ENCODE measurements at regions not wholly inside any gene's neighbourhood (a gene's known extent, or its start where the extent isn't known, plus 50 kb on each side); places are given as distances from the start of the nearest gene placed in this dataset.
"Not testable (repeated sequence)": the region's sequence is repeated elsewhere in the genome, so short reads cannot be mapped to it uniquely, and the experiment has no call there.

DNA sequence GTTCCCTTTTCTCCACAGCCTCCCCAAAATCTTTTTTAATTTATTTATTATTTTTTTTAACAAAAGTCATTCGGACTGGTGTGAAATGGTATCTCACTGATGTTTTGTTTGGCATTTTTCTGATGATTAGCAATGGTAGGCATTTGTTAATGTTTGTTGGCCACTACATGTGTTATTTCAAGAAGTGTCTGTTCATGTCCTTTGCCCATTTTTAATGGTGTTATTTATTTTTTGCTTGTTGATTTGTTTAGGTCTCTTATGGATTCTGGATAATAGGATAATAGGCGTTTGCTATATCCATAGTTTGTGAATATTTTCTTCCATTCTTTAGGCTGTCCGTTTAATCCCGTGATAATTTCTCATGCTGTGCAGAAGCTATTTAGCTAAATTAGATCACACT lies 596.5 kb upstream of the DEFB115 start:
- TF ChIP-seq, protein P1, sequence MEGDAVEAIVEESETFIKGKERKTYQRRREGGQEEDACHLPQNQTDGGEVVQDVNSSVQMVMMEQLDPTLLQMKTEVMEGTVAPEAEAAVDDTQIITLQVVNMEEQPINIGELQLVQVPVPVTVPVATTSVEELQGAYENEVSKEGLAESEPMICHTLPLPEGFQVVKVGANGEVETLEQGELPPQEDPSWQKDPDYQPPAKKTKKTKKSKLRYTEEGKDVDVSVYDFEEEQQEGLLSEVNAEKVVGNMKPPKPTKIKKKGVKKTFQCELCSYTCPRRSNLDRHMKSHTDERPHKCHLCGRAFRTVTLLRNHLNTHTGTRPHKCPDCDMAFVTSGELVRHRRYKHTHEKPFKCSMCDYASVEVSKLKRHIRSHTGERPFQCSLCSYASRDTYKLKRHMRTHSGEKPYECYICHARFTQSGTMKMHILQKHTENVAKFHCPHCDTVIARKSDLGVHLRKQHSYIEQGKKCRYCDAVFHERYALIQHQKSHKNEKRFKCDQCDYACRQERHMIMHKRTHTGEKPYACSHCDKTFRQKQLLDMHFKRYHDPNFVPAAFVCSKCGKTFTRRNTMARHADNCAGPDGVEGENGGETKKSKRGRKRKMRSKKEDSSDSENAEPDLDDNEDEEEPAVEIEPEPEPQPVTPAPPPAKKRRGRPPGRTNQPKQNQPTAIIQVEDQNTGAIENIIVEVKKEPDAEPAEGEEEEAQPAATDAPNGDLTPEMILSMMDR (IDR thresholded peaks at IDR 0.05), result not testable (repeated sequence)
- TF ChIP-seq POLR2A (IDR thresholded peaks at IDR 0.05), result not testable (repeated sequence)
